IPS-15b (cell line): ENCODE measurements at regions not wholly inside any gene's neighbourhood (a gene's known extent, or its start where the extent isn't known, plus 50 kb on each side); places are given as distances from the start of the nearest gene placed in this dataset.

Experiments
- H3K27me3 ChIP-seq: one replicate; pipeline ENCODE4 v1.6.1; 2013; ENCODE audit warnings: low read length; ENCODE audit not compliant: control insufficient read depth, insufficient read depth
- H3K36me3 ChIP-seq: one replicate; pipeline ENCODE4 v1.6.1; 2013; ENCODE audit warnings: low read length; ENCODE audit not compliant: control insufficient read depth, insufficient read depth
- H3K4me1 ChIP-seq: one replicate; pipeline ENCODE4 v1.6.1; 2013; ENCODE audit warnings: mild to moderate bottlenecking, low read length; ENCODE audit not compliant: control insufficient read depth, insufficient read depth
- H3K4me3 ChIP-seq: one replicate; pipeline ENCODE4 v1.5.1; 2013; ENCODE audit warnings: low read depth, low read length
- H3K9ac ChIP-seq: one replicate; pipeline ENCODE4 v1.6.1; 2013; ENCODE audit warnings: low read depth, mild to moderate bottlenecking, low read length
- H3K9me3 ChIP-seq: one replicate; pipeline ENCODE4 v1.6.1; 2013; ENCODE audit warnings: mild to moderate bottlenecking, low read length; ENCODE audit not compliant: control insufficient read depth, insufficient read depth

- no peaks in the 10 kb centered on the region for H3K4me1 ChIP-seq
- H3K4me3 ChIP-seq: no peak overlapping the region
- H3K9ac ChIP-seq: no peak overlapping the region
- no peaks in the 10 kb centered on the region for H3K9me3 ChIP-seq
- no peaks in the 10 kb centered on the region for H3K36me3 ChIP-seq
- H3K27me3 ChIP-seq: no peaks in the 10 kb centered on the region
Observed at GRCh38 chr5:74136276-74136825, 504.2 kb downstream of the ENC1 start.

GRCh38 chr5:74135033-74135432 lies 505.5 kb downstream of the ENC1 start:
- H3K27me3 ChIP-seq: no peaks in the 10 kb centered on the region
- no peak overlapping the region for H3K4me3 ChIP-seq
- no peak overlapping the region for H3K9ac ChIP-seq
- H3K9me3 ChIP-seq: no peaks in the 10 kb centered on the region
- H3K4me1 ChIP-seq: no peaks in the 10 kb centered on the region
- H3K36me3 ChIP-seq: no peaks in the 10 kb centered on the region

GRCh38 chr5:74132485-74132884 lies 506.5 kb downstream of the ARHGEF28 start:
- no peaks in the 10 kb centered on the region for H3K36me3 ChIP-seq
- no peaks in the 10 kb centered on the region for H3K9me3 ChIP-seq
- no peak overlapping the region for H3K9ac ChIP-seq
- no peaks in the 10 kb centered on the region for H3K27me3 ChIP-seq
- no peak overlapping the region for H3K4me3 ChIP-seq
- H3K4me1 ChIP-seq: no peaks in the 10 kb centered on the region

GRCh38 chr5:74131250-74131649 lies 505.3 kb downstream of the ARHGEF28 start:
- H3K4me3 ChIP-seq: no peak overlapping the region
- H3K9me3 ChIP-seq: no peaks in the 10 kb centered on the region
- H3K4me1 ChIP-seq: no peaks in the 10 kb centered on the region
- H3K27me3 ChIP-seq: no peaks in the 10 kb centered on the region
- no peaks in the 10 kb centered on the region for H3K36me3 ChIP-seq
- H3K9ac ChIP-seq: no peak overlapping the region

GRCh38 chr5:74130155-74130897 lies 504.3 kb downstream of the ARHGEF28 start:
- H3K27me3 ChIP-seq: no peaks in the 10 kb centered on the region
- H3K9ac ChIP-seq: no peak overlapping the region
- H3K4me3 ChIP-seq: no peak overlapping the region
- H3K36me3 ChIP-seq: no peaks in the 10 kb centered on the region
- no peaks in the 10 kb centered on the region for H3K4me1 ChIP-seq
- no peaks in the 10 kb centered on the region for H3K9me3 ChIP-seq

GRCh38 chr5:74127381-74128320 lies 501.7 kb downstream of the ARHGEF28 start:
- Histone ChIP-seq H3K36me3 (no peaks in the 10 kb centered on the region), H3K27me3 (no peaks in the 10 kb centered on the region), H3K4me3 (no peak overlapping the region), H3K9me3 (no peaks in the 10 kb centered on the region), H3K4me1 (no peaks in the 10 kb centered on the region), H3K9ac (no peak overlapping the region)

GRCh38 chr5:74126294-74126693 lies 500.3 kb downstream of the ARHGEF28 start:
- Histone ChIP-seq H3K9ac (no peak overlapping the region), H3K27me3 (no peaks in the 10 kb centered on the region), H3K4me3 (no peak overlapping the region), H3K36me3 (no peaks in the 10 kb centered on the region), H3K4me1 (no peaks in the 10 kb centered on the region), H3K9me3 (no peaks in the 10 kb centered on the region)

GRCh38 chr5:74124826-74125225 lies 498.8 kb downstream of the ARHGEF28 start:
- no peaks in the 10 kb centered on the region for H3K27me3 ChIP-seq
- H3K4me3 ChIP-seq: no peak overlapping the region
- no peak overlapping the region for H3K9ac ChIP-seq
- H3K4me1 ChIP-seq: no peaks in the 10 kb centered on the region
- no peaks in the 10 kb centered on the region for H3K9me3 ChIP-seq
- H3K36me3 ChIP-seq: no peaks in the 10 kb centered on the region

GRCh38 chr5:74123929-74124328 lies 497.9 kb downstream of the ARHGEF28 start:
- no peaks in the 10 kb centered on the region for H3K4me1 ChIP-seq
- H3K4me3 ChIP-seq: no peak overlapping the region

GRCh38 chr5:74122979-74123590 lies 497.1 kb downstream of the ARHGEF28 start:
- no peaks in the 10 kb centered on the region for H3K4me1 ChIP-seq
- H3K9ac ChIP-seq: no peak overlapping the region
- H3K4me3 ChIP-seq: no peak overlapping the region
- H3K36me3 ChIP-seq: no peaks in the 10 kb centered on the region
- H3K27me3 ChIP-seq: no peaks in the 10 kb centered on the region
- H3K9me3 ChIP-seq: no peaks in the 10 kb centered on the region

More at GRCh38 chr5:74123929-74124328, 497.9 kb downstream of the ARHGEF28 start:
- H3K36me3 ChIP-seq: no peaks in the 10 kb centered on the region
- no peaks in the 10 kb centered on the region for H3K9me3 ChIP-seq
- no peak overlapping the region for H3K9ac ChIP-seq
- no peaks in the 10 kb centered on the region for H3K27me3 ChIP-seq

GRCh38 chr5:74122175-74122574 lies 496.2 kb downstream of the ARHGEF28 start:
- H3K9ac ChIP-seq: no peak overlapping the region
- no peak overlapping the region for H3K4me3 ChIP-seq
- H3K9me3 ChIP-seq: no peaks in the 10 kb centered on the region
- no peaks in the 10 kb centered on the region for H3K36me3 ChIP-seq
- no peaks in the 10 kb centered on the region for H3K27me3 ChIP-seq
- H3K4me1 ChIP-seq: no peaks in the 10 kb centered on the region
